Activated gamma-delta T cell treated with anti-CD3 and anti-CD28 coated beads, Interleukin-2, amount 50 U/mL, for 16 hours (primary cell): ENCODE measurements at regions not wholly inside any gene's neighbourhood (a gene's known extent, or its start where the extent isn't known, plus 50 kb on each side); places are given as distances from the start of the nearest gene placed in this dataset.

Experiments used
- DNase-seq: peaks from one replicate; pipeline ENCODE4 v3.0.0-alpha.2; 2020; ENCODE audit warnings: low read depth

DNA sequence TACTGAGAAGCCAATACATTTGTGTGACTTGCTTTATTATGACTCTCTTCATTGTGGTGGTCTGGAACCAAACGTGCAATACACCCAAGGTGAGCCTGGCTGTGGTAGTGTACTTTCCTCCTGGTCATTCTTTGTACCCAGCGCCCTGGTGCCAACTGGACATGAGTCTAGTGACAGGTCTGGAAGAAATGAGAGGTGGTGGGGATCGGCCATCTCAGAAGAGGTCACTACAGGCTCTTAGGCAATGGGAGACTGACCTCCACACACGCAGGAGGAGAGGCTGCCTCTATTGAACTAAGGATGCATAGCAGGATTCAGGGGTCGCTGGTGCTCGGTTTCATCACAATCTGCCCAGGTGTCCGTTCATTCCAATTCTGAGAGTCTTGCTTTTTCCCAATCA is 56.4 kb upstream of the RTL6 start:
- no peak for DNase-seq

- no peak for DNase-seq
Measured at GRCh38 chr22:44550711-44551491, 52.9 kb upstream of the RTL6 start.

- DNase-seq = no peak
Measured at GRCh38 chr22:44549701-44550100, 51.7 kb upstream of the RTL6 start.

DNA sequence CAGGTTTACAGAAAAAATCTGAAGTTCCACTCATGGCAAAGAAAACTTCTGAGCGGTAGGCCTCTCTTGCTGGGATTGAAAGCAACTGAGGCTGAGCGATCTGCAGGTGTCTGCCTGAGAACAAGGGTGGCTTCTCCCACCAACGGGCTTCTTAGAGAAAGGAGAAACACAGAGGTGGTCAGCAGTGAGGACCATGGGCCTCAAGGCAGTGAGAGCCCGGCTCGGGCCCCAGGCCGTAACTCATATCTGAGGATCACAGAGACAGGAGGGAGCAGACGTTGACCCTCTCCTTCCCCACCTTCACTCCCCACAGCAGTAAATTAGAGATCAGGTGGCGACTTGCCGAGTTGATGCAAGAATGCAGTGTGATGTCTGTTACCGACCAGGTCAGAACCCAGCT is 50.9 kb upstream of the RTL6 start:
- DNase-seq = no peak
